Thyroid gland (tissue), 4 donors: ENCODE measurements at regions not wholly inside any gene's neighbourhood (a gene's known extent, or its start where the extent isn't known, plus 50 kb on each side); places are given as distances from the start of the nearest gene placed in this dataset.
"Not testable (repeated sequence)": the region's sequence is repeated elsewhere in the genome, so short reads cannot be mapped to it uniquely, and the experiment has no call there.

Experiments
- CTCF ChIP-seq, 6 experiments: fragments of 200-600 bp in 3 of 6; fragments of 450-650 bp in 3 of 6; sonication (generic) in 3 of 6; IDR thresholded peaks; one replicate each; pipeline ENCODE4 v1.5.1; 2016 to 2019; ENCODE audit warnings: antibody characterized with exemption in 6 of 6, mild to moderate bottlenecking in 2 of 6, inconsistent platforms in 1 of 6, moderate library complexity in 1 of 6
- POLR2A ChIP-seq, 2 donors: fragments of 450-650 bp; IDR thresholded peaks; one replicate each; pipeline ENCODE4 v1.6.1; 2017; ENCODE audit warnings: antibody characterized with exemption in 2 of 2, mild to moderate bottlenecking in 2 of 2, moderate library complexity in 1 of 2

- not testable (repeated sequence) for TF ChIP-seq CTCF, POLR2A (IDR thresholded peaks at IDR 0.05)
These were observed 86.8 kb downstream of the PROP1 start for GRCh38 chr5:177909261-177909660.
